ENCODE measurements at regions not wholly inside any gene's neighbourhood (a gene's known extent, or its start where the extent isn't known, plus 50 kb on each side); places are given as distances from the start of the nearest gene placed in this dataset.

- DNase-seq (ENCODE audit: low spot score): no peak
Observed at GRCh38 chr2:19442731-19443130, 84.3 kb upstream of the OSR1 start.

- DNase-seq (ENCODE audit: low spot score): no peak
Observed at GRCh38 chr2:19439081-19439480, 80.7 kb upstream of the OSR1 start.

GRCh38 chr2:19435815-19436214 is 77.4 kb upstream of the OSR1 start:
- DNase-seq (ENCODE audit: low spot score): no peak

- DNase-seq (ENCODE audit: low spot score): no peak
Observed at GRCh38 chr2:19434413-19434812, 76.0 kb upstream of the OSR1 start.

- no peak for DNase-seq (ENCODE audit: low spot score)
Observed at GRCh38 chr2:19426941-19427340, 68.5 kb upstream of the OSR1 start.

GRCh38 chr2:19426144-19426543 is 67.7 kb upstream of the OSR1 start:
- no peak for DNase-seq (ENCODE audit: low spot score)

GRCh38 chr2:19425419-19425818 is 67.0 kb upstream of the OSR1 start:
- no peak for DNase-seq (ENCODE audit: low spot score)

- DNase-seq (ENCODE audit: low spot score): no peak
Observed at GRCh38 chr2:19419211-19419880, 60.9 kb upstream of the OSR1 start.

GRCh38 chr2:19416784-19417684 is 58.6 kb upstream of the OSR1 start:
- DNase-seq (ENCODE audit: low spot score): no peak

GRCh38 chr2:19416083-19416482 is 57.7 kb upstream of the OSR1 start:
- DNase-seq (ENCODE audit: low spot score): no peak

- no peak for DNase-seq (ENCODE audit: low spot score)
Observed at GRCh38 chr2:19409046-19409445, 50.6 kb upstream of the OSR1 start.

GRCh38 chr2:19408592-19408991 is 50.2 kb upstream of the OSR1 start:
- DNase-seq (ENCODE audit: low spot score): peak; percentile 23
